AG09309 (cell line): ENCODE measurements at regions not wholly inside any gene's neighbourhood (a gene's known extent, or its start where the extent isn't known, plus 50 kb on each side); places are given as distances from the start of the nearest gene placed in this dataset.

Experiments
- DNase-seq: peaks from one replicate; pipeline ENCODE4 v3.0.0-alpha.2; 2010; ENCODE audit warnings: low read depth
- H3K4me3 ChIP-seq: 2 replicates; pipeline ENCODE4 v1.5.1; 2011; ENCODE audit warnings: mild to moderate bottlenecking, low read depth, low read length, moderate library complexity; ENCODE audit not compliant: control insufficient read depth
- CTCF ChIP-seq: IDR thresholded peaks from 2 replicates; pipeline ENCODE4 v1.5.1; 2011; ENCODE audit warnings: mild to moderate bottlenecking, low read depth, low read length, inconsistent platforms; ENCODE audit not compliant: insufficient read depth, control insufficient read depth; ENCODE audit errors: missing control alignments

GRCh38 chr4:34724491-34724890, 1519.8 kb downstream of the ARAP2 start:
- H3K4me3 ChIP-seq = no peak overlapping the region
- no peak for DNase-seq
- no peak for TF ChIP-seq CTCF

GRCh38 chr4:34731070-34731469, 1513.2 kb downstream of the ARAP2 start:
- no peak overlapping the region for H3K4me3 ChIP-seq
- no peak for TF ChIP-seq CTCF
- no peak for DNase-seq

- no peak overlapping the region for H3K4me3 ChIP-seq
- no peak for TF ChIP-seq CTCF
- no peak for DNase-seq
Measured at GRCh38 chr4:34732176-34732950, 1512.0 kb downstream of the ARAP2 start.

- no peak overlapping the region for H3K4me3 ChIP-seq
- DNase-seq = no peak
- TF ChIP-seq CTCF = no peak
Measured at GRCh38 chr4:34733185-34733941, 1511.0 kb downstream of the ARAP2 start.

GRCh38 chr4:34766935-34767334, 1477.4 kb downstream of the ARAP2 start:
- no peak for TF ChIP-seq CTCF
- H3K4me3 ChIP-seq = no peak overlapping the region
- DNase-seq = no peak

- no peak for DNase-seq
- H3K4me3 ChIP-seq = no peak overlapping the region
- no peak for TF ChIP-seq CTCF
Measured at GRCh38 chr4:34767407-34767806, 1476.9 kb downstream of the ARAP2 start.
